ENCODE measurements at regions not wholly inside any gene's neighbourhood (a gene's known extent, or its start where the extent isn't known, plus 50 kb on each side); places are given as distances from the start of the nearest gene placed in this dataset.

DNA sequence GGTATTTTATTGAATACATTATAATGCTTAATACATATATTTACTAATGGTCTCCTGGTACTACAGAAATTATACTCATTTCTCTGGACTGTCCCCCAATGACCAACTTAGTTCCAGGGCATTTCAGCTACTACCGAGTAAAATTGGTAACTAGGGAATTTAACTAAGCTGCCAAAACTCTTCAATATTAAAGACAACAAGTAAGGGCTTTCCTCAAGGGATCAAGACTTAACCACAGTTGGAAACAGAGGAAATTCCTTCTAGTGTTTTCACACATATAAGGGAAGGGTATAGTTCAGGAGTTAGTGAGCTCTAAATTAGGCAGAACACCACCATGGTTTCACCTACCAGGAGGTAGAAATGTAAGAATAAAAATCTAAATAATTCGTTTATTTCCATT lies 357.4 kb downstream of the TBL1XR1 start:
- Histone ChIP-seq H3K4me1 (ENCODE audit: insufficient read depth, low read length) (no peaks in the 10 kb centered on the region), H3K36me3 (replicated peaks in 1 of 2; ENCODE audit: control insufficient read depth in 1 of 2, insufficient read depth in 2 of 2, low read length in 2 of 2) (no peaks in the 10 kb centered on the region), H3K27ac (ENCODE audit: extremely low read length, insufficient read depth, low read length) (no peak overlapping the region), H2AFZ (ENCODE audit: low read length) (no peak overlapping the region), H3K4me2 (ENCODE audit: low read depth, low read length) (no peak overlapping the region), H3K27me3 (ENCODE audit: control insufficient read depth in 1 of 2, insufficient read depth in 2 of 2, low read length in 2 of 2) (no peaks in the 10 kb centered on the region), H4K20me1 (ENCODE audit: insufficient read depth, low read length) (no peaks in the 10 kb centered on the region), H3K4me3 (replicated peaks in 1 of 3; ENCODE audit: insufficient read depth in 1 of 3, low read depth in 2 of 3, low read length in 3 of 3) (no peak overlapping the region), H3K9ac (ENCODE audit: insufficient read depth, low read depth, low read length) (no peak overlapping the region), H3K79me2 (ENCODE audit: insufficient read depth, low read length) (no peaks in the 10 kb centered on the region), H3K9me3 (ENCODE audit: low read length) (no peaks in the 10 kb centered on the region)
- FAIRE-seq (no peak), DNase-seq (ENCODE audit: low spot score) (no peak), ATAC-seq (no peak)
- TF ChIP-seq ZSCAN30 (CRISPR knock-in tag; IDR thresholded peaks at IDR 0.05) (no peak), BRD4 (CRISPR knock-in tag; IDR thresholded peaks at IDR 0.05) (no peak), TARDBP (CRISPR knock-in tag; IDR thresholded peaks at IDR 0.05) (no peak)
- TF ChIP-seq, protein P1, sequence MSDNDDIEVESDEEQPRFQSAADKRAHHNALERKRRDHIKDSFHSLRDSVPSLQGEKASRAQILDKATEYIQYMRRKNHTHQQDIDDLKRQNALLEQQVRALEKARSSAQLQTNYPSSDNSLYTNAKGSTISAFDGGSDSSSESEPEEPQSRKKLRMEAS (IDR thresholded peaks at IDR 0.05), result no peak
- TF ChIP-seq, protein P2, sequence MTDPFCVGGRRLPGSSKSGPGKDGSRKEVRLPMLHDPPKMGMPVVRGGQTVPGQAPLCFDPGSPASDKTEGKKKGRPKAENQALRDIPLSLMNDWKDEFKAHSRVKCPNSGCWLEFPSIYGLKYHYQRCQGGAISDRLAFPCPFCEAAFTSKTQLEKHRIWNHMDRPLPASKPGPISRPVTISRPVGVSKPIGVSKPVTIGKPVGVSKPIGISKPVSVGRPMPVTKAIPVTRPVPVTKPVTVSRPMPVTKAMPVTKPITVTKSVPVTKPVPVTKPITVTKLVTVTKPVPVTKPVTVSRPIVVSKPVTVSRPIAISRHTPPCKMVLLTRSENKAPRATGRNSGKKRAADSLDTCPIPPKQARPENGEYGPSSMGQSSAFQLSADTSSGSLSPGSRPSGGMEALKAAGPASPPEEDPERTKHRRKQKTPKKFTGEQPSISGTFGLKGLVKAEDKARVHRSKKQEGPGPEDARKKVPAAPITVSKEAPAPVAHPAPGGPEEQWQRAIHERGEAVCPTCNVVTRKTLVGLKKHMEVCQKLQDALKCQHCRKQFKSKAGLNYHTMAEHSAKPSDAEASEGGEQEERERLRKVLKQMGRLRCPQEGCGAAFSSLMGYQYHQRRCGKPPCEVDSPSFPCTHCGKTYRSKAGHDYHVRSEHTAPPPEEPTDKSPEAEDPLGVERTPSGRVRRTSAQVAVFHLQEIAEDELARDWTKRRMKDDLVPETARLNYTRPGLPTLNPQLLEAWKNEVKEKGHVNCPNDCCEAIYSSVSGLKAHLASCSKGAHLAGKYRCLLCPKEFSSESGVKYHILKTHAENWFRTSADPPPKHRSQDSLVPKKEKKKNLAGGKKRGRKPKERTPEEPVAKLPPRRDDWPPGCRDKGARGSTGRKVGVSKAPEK (CRISPR knock-in tag; IDR thresholded peaks at IDR 0.05; ENCODE audit: borderline replicate concordance), result no peak
- TF ChIP-seq, protein P3, sequence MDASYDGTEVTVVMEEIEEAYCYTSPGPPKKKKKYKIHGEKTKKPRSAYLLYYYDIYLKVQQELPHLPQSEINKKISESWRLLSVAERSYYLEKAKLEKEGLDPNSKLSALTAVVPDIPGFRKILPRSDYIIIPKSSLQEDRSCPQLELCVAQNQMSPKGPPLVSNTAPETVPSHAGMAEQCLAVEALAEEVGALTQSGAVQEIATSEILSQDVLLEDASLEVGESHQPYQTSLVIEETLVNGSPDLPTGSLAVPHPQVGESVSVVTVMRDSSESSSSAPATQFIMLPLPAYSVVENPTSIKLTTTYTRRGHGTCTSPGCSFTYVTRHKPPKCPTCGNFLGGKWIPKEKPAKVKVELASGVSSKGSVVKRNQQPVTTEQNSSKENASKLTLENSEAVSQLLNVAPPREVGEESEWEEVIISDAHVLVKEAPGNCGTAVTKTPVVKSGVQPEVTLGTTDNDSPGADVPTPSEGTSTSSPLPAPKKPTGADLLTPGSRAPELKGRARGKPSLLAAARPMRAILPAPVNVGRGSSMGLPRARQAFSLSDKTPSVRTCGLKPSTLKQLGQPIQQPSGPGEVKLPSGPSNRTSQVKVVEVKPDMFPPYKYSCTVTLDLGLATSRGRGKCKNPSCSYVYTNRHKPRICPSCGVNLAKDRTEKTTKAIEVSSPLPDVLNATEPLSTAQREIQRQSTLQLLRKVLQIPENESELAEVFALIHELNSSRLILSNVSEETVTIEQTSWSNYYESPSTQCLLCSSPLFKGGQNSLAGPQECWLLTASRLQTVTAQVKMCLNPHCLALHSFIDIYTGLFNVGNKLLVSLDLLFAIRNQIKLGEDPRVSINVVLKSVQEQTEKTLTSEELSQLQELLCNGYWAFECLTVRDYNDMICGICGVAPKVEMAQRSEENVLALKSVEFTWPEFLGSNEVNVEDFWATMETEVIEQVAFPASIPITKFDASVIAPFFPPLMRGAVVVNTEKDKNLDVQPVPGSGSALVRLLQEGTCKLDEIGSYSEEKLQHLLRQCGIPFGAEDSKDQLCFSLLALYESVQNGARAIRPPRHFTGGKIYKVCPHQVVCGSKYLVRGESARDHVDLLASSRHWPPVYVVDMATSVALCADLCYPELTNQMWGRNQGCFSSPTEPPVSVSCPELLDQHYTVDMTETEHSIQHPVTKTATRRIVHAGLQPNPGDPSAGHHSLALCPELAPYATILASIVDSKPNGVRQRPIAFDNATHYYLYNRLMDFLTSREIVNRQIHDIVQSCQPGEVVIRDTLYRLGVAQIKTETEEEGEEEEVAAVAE (CRISPR knock-in tag; IDR thresholded peaks at IDR 0.05; ENCODE audit: borderline replicate concordance), result no peak
- no TSS peak for BruUV-seq (replicated peaks)
- 2% methylated on average over 2 of the region's 2 CpGs for WGBS (ENCODE audit: low lambda C conversion rate)
- in situ Hi-C loops (cut with HindIII; ENCODE audit: extremely low pct_ligation_motif_present, low pct_unique_long_range_greater_than_20kb) (no loop called here), intact Hi-C loops (cut with micrococcal nuclease; ENCODE audit: unreplicated experiment) (no loop called here)
- CTCF ChIA-PET (ENCODE audit: low intra/inter-chr PET ratio, low total read pairs), result no interaction called here
- POLR2A ChIA-PET, result no interaction called here
